Vagina (tissue), 2 donors: ENCODE measurements at regions not wholly inside any gene's neighbourhood (a gene's known extent, or its start where the extent isn't known, plus 50 kb on each side); places are given as distances from the start of the nearest gene placed in this dataset.

ENCODE experiments used
- POLR2A ChIP-seq, 2 donors: fragments of 450-650 bp; IDR thresholded peaks; one replicate each; pipeline ENCODE4 v1.6.1; 2017; ENCODE audit warnings: antibody characterized with exemption in 2 of 2, mild to moderate bottlenecking in 2 of 2, moderate library complexity in 2 of 2
- POLR2AphosphoS5 ChIP-seq, 2 donors: sonication (generic); formaldehyde crosslinking; IDR thresholded peaks; one replicate each; pipeline ENCODE4 v1.9.0; 2017; ENCODE audit warnings: antibody characterized with exemption in 2 of 2, mild to moderate bottlenecking in 2 of 2, low read depth in 1 of 2; ENCODE audit not compliant: insufficient read depth in 1 of 2
- TF ChIP-seq, protein P1 (sequence below), 3 experiments: fragments of 450-650 bp in 2 of 3; fragments of 200-600 bp in 1 of 3; sonication (generic) in 1 of 3; IDR thresholded peaks; one replicate each; pipeline ENCODE4 v1.5.1; 2017 to 2019; ENCODE audit warnings: antibody characterized with exemption in 3 of 3, mild to moderate bottlenecking in 2 of 3, moderate library complexity in 2 of 3

DNA sequence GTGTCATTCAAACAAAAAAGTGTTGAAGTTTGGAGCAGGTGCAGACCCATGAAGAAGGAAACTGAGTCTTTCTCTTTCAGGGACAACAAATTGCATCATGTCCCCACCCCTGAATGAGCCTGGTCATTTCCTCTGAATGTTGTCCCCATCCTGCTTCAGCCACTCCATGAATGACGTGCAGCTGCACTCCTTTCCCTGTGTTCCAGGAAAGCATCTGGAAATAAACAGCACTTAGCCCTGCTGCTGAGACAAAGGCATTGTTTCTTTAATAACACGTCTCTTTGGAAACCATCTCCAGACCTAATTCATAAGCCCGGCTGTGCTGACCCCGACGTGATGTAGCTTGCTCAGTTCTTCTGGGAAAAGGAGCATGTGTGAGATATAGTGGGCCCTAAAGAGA is 682.3 kb downstream of the BRINP1 start:
- TF ChIP-seq, protein P1, sequence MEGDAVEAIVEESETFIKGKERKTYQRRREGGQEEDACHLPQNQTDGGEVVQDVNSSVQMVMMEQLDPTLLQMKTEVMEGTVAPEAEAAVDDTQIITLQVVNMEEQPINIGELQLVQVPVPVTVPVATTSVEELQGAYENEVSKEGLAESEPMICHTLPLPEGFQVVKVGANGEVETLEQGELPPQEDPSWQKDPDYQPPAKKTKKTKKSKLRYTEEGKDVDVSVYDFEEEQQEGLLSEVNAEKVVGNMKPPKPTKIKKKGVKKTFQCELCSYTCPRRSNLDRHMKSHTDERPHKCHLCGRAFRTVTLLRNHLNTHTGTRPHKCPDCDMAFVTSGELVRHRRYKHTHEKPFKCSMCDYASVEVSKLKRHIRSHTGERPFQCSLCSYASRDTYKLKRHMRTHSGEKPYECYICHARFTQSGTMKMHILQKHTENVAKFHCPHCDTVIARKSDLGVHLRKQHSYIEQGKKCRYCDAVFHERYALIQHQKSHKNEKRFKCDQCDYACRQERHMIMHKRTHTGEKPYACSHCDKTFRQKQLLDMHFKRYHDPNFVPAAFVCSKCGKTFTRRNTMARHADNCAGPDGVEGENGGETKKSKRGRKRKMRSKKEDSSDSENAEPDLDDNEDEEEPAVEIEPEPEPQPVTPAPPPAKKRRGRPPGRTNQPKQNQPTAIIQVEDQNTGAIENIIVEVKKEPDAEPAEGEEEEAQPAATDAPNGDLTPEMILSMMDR (IDR thresholded peaks at IDR 0.05) = no peak
- TF ChIP-seq POLR2A (IDR thresholded peaks at IDR 0.05) (no peak), POLR2AphosphoS5 (IDR thresholded peaks at IDR 0.05; ENCODE audit: insufficient read depth in 1 of 2, low read depth in 1 of 2) (no peak)
